Neural cell (in vitro differentiated cells): ENCODE measurements at regions not wholly inside any gene's neighbourhood (a gene's known extent, or its start where the extent isn't known, plus 50 kb on each side); places are given as distances from the start of the nearest gene placed in this dataset.

Experiments
- CTCF ChIP-seq: fragments of 450-650 bp; IDR thresholded peaks from 2 replicates; pipeline ENCODE4 v1.5.1; 2014; ENCODE audit warnings: antibody characterized with exemption, mild to moderate bottlenecking, moderate library complexity; ENCODE audit not compliant: poor library complexity, severe bottlenecking
- EP300 ChIP-seq: fragments of 450-650 bp; conservative IDR thresholded peaks from 2 replicates; pipeline ENCODE4 v1.6.1; 2014; ENCODE audit warnings: antibody characterized with exemption, mild to moderate bottlenecking, moderate library complexity; ENCODE audit not compliant: poor library complexity, severe bottlenecking
- EZH2 ChIP-seq: fragments of 200-600, 300-800 bp; shearing (Covaris generic), sonication (generic); IDR thresholded peaks from 2 replicates; pipeline ENCODE4 v1.6.1; 2014; ENCODE audit warnings: antibody characterized with exemption, low read length, borderline replicate concordance, mild to moderate bottlenecking; ENCODE audit not compliant: insufficient read depth, poor library complexity, severe bottlenecking
- MXI1 ChIP-seq: fragments of 450-650 bp; conservative IDR thresholded peaks from 2 replicates; pipeline ENCODE4 v1.6.1; 2014; ENCODE audit warnings: antibody characterized with exemption, mild to moderate bottlenecking; ENCODE audit not compliant: poor library complexity, severe bottlenecking
- POLR2AphosphoS5 ChIP-seq: IDR thresholded peaks from 2 replicates; pipeline ENCODE4 v1.6.1; 2012
- RAD21 ChIP-seq: fragments of 450-650 bp; conservative IDR thresholded peaks from 2 replicates; pipeline ENCODE4 v1.6.1; 2014; ENCODE audit warnings: antibody characterized with exemption, mild to moderate bottlenecking, moderate library complexity
- REST ChIP-seq: IDR thresholded peaks from 2 replicates; pipeline ENCODE4 v1.6.1; 2012; ENCODE audit warnings: borderline replicate concordance
- SMC3 ChIP-seq: fragments of 450-650 bp; conservative IDR thresholded peaks from 2 replicates; pipeline ENCODE4 v1.6.1; 2014; ENCODE audit warnings: antibody characterized with exemption, mild to moderate bottlenecking, moderate library complexity; ENCODE audit not compliant: poor library complexity
- TAF1 ChIP-seq: IDR thresholded peaks from 2 replicates; pipeline ENCODE4 v1.6.1; 2012; ENCODE audit warnings: low read depth

DNA sequence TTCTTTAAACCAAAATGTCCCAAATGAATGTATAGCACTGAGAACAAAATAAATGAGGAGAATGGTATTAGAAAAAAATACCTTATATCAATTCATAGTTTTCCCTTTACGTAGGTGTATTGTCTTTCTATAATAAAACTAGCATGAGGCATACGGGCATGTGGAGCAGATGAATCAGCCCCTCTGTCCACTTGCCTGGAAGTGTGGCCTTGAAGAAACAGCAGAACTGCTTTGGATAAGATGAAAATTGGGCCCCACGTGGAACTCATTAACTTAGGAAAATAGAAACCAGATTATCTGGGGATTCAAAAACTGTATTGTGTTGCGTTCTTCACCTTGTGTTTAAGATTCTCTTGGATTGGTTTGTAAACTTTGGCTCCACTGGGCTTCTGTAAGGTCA, 356.8 kb upstream of the B3GALT2 start:
- TF ChIP-seq SMC3: no peak
- TF ChIP-seq CTCF: no peak
- TF ChIP-seq RAD21: no peak
- no peak for TF ChIP-seq EP300
- no peak for TF ChIP-seq TAF1
- TF ChIP-seq REST: no peak
- TF ChIP-seq EZH2: no peak
- no peak for TF ChIP-seq MXI1
- TF ChIP-seq POLR2AphosphoS5: no peak
